CD14-positive monocyte (primary cell): ENCODE measurements at regions not wholly inside any gene's neighbourhood (a gene's known extent, or its start where the extent isn't known, plus 50 kb on each side); places are given as distances from the start of the nearest gene placed in this dataset.

Source experiments
- DNase-seq, 3 donors: peaks; one replicate each; pipeline ENCODE4 v3.0.0-alpha.2; 2011 to 2022
- H2AFZ ChIP-seq: 2 replicates; pipeline ENCODE4 v1.6.0; 2012; ENCODE audit warnings: mild to moderate bottlenecking, low read depth, low read length, inconsistent platforms; ENCODE audit not compliant: insufficient read depth, poor library complexity, severe bottlenecking
- H3K27ac ChIP-seq, 2 donors: 1 replicate in 1 of 2; 2 replicates in 1 of 2; pipeline ENCODE4 v1.5.1; 2012 to 2013; ENCODE audit warnings: low read length in 2 of 2, control low read depth in 1 of 2, inconsistent platforms in 1 of 2, low read depth in 1 of 2, mild to moderate bottlenecking in 1 of 2
- H3K27me3 ChIP-seq, 2 donors: one replicate each; pipeline versions ENCODE4 v1.6.0 to v1.6.1; 2011 to 2013; ENCODE audit warnings: low read length in 2 of 2; ENCODE audit not compliant: control insufficient read depth in 2 of 2, insufficient read depth in 2 of 2
- H3K36me3 ChIP-seq, 2 donors: replicated peaks in 1 of 2; 1 replicate in 1 of 2; 2 replicates in 1 of 2; pipeline versions ENCODE4 v1.5.1 to v1.6.1; 2012 to 2013; ENCODE audit warnings: low read length in 2 of 2, control low read depth in 1 of 2, inconsistent platforms in 1 of 2, mild to moderate bottlenecking in 1 of 2; ENCODE audit not compliant: insufficient read depth in 2 of 2, control insufficient read depth in 1 of 2
- H3K4me1 ChIP-seq, 2 donors: 1 replicate in 1 of 2; 2 replicates in 1 of 2; pipeline versions ENCODE4 v1.5.1 to v1.6.1; 2012 to 2013; ENCODE audit warnings: low read length in 2 of 2, control low read depth in 1 of 2, inconsistent platforms in 1 of 2, mild to moderate bottlenecking in 1 of 2, moderate library complexity in 1 of 2; ENCODE audit not compliant: insufficient read depth in 2 of 2, control insufficient read depth in 1 of 2
- H3K4me2 ChIP-seq: replicated peaks from 2 replicates; pipeline ENCODE3; 2012; ENCODE audit warnings: low read length, moderate library complexity, mild to moderate bottlenecking; ENCODE audit not compliant: poor library complexity, severe bottlenecking; ENCODE audit errors: extremely low read depth
- H3K4me3 ChIP-seq, 3 experiments: fragments of 200-600 bp in 1 of 3; sonication (generic) in 1 of 3; replicated peaks in 1 of 3; 1 replicate in 2 of 3; 2 replicates in 1 of 3; pipeline ENCODE4 v1.5.1; 2011 to 2013; ENCODE audit warnings: low read length in 3 of 3, mild to moderate bottlenecking in 3 of 3, control low read depth in 2 of 3, low read depth in 2 of 3, inconsistent platforms in 1 of 3, moderate library complexity in 1 of 3
- H3K79me2 ChIP-seq: 2 replicates; pipeline ENCODE4 v1.6.0; 2012; ENCODE audit warnings: mild to moderate bottlenecking, control low read depth, inconsistent platforms, low read length, moderate library complexity; ENCODE audit not compliant: insufficient read depth
- H3K9ac ChIP-seq: 2 replicates; pipeline ENCODE4 v1.6.0; 2017; ENCODE audit warnings: low read length, mild to moderate bottlenecking; ENCODE audit not compliant: insufficient read depth, poor library complexity, severe bottlenecking
- H3K9me3 ChIP-seq, 2 donors: replicated peaks in 1 of 2; 1 replicate in 1 of 2; 2 replicates in 1 of 2; pipeline versions ENCODE4 v1.5.1 to v1.6.1; 2012 to 2013; ENCODE audit warnings: low read length in 2 of 2, control low read depth in 1 of 2; ENCODE audit not compliant: control insufficient read depth in 1 of 2, insufficient read depth in 1 of 2
- H4K20me1 ChIP-seq: 2 replicates; pipeline ENCODE4 v1.6.0; 2012; ENCODE audit warnings: mild to moderate bottlenecking, low read length, control low read depth, moderate library complexity; ENCODE audit not compliant: insufficient read depth
- H3K27ac Mint-ChIP-seq, 7 donors: one replicate each; pipeline ENCODE4 v1.8.0; 2020; ENCODE audit warnings: mild to moderate bottlenecking in 7 of 7, mixed read lengths in 7 of 7, moderate library complexity in 6 of 7, inconsistent platforms in 2 of 7
- H3K27me3 Mint-ChIP-seq, 3 donors: one replicate each; pipeline ENCODE4 v1.8.0; 2021 to 2022; ENCODE audit warnings: low read depth in 3 of 3, mild to moderate bottlenecking in 3 of 3, mixed read lengths in 3 of 3, moderate library complexity in 3 of 3, inconsistent platforms in 1 of 3
- H3K36me3 Mint-ChIP-seq, 2 donors: one replicate each; pipeline ENCODE4 v1.8.0; 2020; ENCODE audit warnings: mixed read lengths in 2 of 2, inconsistent platforms in 1 of 2, mild to moderate bottlenecking in 1 of 2
- H3K4me1 Mint-ChIP-seq: one replicate; pipeline ENCODE4 v1.8.0; 2020; ENCODE audit warnings: mild to moderate bottlenecking, mixed read lengths
- H3K4me3 Mint-ChIP-seq, 2 donors: one replicate each; pipeline ENCODE4 v1.8.0; 2020; ENCODE audit warnings: mild to moderate bottlenecking in 2 of 2, mixed read lengths in 2 of 2, moderate library complexity in 1 of 2
- H3K9me3 Mint-ChIP-seq, 7 donors: one replicate each; pipeline ENCODE4 v1.8.0; 2020 to 2022; ENCODE audit warnings: mixed read lengths in 7 of 7, mild to moderate bottlenecking in 6 of 7, moderate library complexity in 6 of 7, inconsistent platforms in 2 of 7
- WGBS: methylation state at CpG from one replicate; pipeline ENCODE4 v1.1.5; 2013; ENCODE audit warnings: missing lambda C conversion rate; ENCODE audit not compliant: insufficient coverage; 5-methylcytosine and 5-hydroxymethylcytosine counted together
- intact Hi-C, 2 donors: fragments of 100-400 bp; cut with micrococcal nuclease; formaldehyde crosslinking; loops; one replicate each; pipeline versions ENCODE4 v1.15.0 to v1.15.1; 2023
- TF ChIP-seq, protein P1 (sequence below): fragments of 200-600 bp; IDR thresholded peaks from one replicate; pipeline ENCODE4 v1.8.0; 2022; ENCODE audit warnings: antibody characterized with exemption, mild to moderate bottlenecking

GRCh38 chr11:122436188-122436555 lies 219.3 kb upstream of the UBASH3B start:
- Histone ChIP-seq H3K27me3 (peaks cover 12 to 17% of the 10 kb centered on the region in 2 donors), H3K36me3 (no peaks in the 10 kb centered on the region), H3K4me1 (peaks cover 10 to 15% of the 10 kb centered on the region in 2 donors), H3K4me3 (no peak overlapping the region), H3K4me2 (no peak overlapping the region), H2AFZ (no peak overlapping the region), H3K9ac (no peak overlapping the region), H3K9me3 (no peaks in the 10 kb centered on the region), H4K20me1 (no peaks in the 10 kb centered on the region), H3K27ac (no peak overlapping the region), H3K79me2 (no peaks in the 10 kb centered on the region)
- no peaks in the 10 kb centered on the region for H3K36me3 Mint-ChIP-seq
- TF ChIP-seq, protein P1, sequence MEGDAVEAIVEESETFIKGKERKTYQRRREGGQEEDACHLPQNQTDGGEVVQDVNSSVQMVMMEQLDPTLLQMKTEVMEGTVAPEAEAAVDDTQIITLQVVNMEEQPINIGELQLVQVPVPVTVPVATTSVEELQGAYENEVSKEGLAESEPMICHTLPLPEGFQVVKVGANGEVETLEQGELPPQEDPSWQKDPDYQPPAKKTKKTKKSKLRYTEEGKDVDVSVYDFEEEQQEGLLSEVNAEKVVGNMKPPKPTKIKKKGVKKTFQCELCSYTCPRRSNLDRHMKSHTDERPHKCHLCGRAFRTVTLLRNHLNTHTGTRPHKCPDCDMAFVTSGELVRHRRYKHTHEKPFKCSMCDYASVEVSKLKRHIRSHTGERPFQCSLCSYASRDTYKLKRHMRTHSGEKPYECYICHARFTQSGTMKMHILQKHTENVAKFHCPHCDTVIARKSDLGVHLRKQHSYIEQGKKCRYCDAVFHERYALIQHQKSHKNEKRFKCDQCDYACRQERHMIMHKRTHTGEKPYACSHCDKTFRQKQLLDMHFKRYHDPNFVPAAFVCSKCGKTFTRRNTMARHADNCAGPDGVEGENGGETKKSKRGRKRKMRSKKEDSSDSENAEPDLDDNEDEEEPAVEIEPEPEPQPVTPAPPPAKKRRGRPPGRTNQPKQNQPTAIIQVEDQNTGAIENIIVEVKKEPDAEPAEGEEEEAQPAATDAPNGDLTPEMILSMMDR, result no peak
- no peak overlapping the region for H3K4me3 Mint-ChIP-seq
- peaks cover 11% of the 10 kb centered on the region for H3K4me1 Mint-ChIP-seq
- WGBS, result no CpG with 5 or more reads among the region's 3 CpGs
- no peak overlapping the region for H3K27ac Mint-ChIP-seq
- peaks cover 5 to 18% (median 7%) of the 10 kb centered on the region in 3 donors for H3K27me3 Mint-ChIP-seq
- no peak for DNase-seq
- intact Hi-C loops, result no loop called here
- peaks cover 0 to 5% (median 0%) of the 10 kb centered on the region in 7 donors for H3K9me3 Mint-ChIP-seq

DNA sequence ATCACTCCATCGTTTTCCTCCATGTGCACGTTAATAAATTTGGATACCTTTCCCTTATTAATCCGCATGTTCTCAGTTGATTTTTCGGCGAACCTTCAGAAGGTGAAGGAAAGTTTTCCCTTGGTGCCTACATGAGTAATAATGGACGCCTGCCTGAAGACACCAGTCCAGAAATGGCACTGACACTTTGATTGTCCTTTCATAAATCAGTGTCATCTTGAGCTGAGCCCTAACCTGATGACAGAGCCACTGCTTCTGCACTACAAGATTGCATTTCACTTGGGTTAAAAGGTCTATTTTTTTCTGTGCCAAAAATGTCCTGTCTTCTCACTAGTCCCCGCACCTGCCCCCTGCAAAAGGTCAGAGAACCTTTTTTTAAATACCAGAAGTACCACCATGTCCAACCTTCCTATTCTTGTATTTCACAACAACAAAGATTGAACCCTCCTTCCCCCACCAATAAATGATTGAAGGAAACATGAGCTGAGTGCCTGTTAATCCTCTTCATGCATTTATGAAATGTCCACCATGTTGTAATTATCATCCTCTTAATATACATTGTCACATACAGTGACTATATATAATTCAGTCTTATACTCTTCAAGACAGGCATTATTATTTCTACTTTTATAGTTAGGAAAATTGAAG lies 219.9 kb upstream of the UBASH3B start:
- no peak overlapping the region for H2AFZ ChIP-seq
- H3K9me3 Mint-ChIP-seq, result peaks cover 0 to 5% (median 0%) of the 10 kb centered on the region in 7 donors
- no peak overlapping the region for H3K4me2 ChIP-seq
- peaks cover 6 to 10% of the 10 kb centered on the region in 2 donors for H3K4me1 ChIP-seq
- TF ChIP-seq, protein P1, result no peak
- no peaks in the 10 kb centered on the region for H3K79me2 ChIP-seq
- no peak for DNase-seq
- H3K36me3 Mint-ChIP-seq, result no peaks in the 10 kb centered on the region
- WGBS, result 100% methylated on average over 4 of the region's 7 CpGs
- H3K36me3 ChIP-seq, result no peaks in the 10 kb centered on the region
- H3K27ac ChIP-seq, result no peak overlapping the region
- no peak overlapping the region for H3K4me3 ChIP-seq
- H3K9ac ChIP-seq, result no peak overlapping the region
- H3K27me3 Mint-ChIP-seq, result peaks cover 6 to 16% (median 7%) of the 10 kb centered on the region in 3 donors
- H3K27me3 ChIP-seq, result peaks cover 8 to 12% of the 10 kb centered on the region in 2 donors
- H3K4me1 Mint-ChIP-seq, result peaks cover 8% of the 10 kb centered on the region
- H3K27ac Mint-ChIP-seq, result no peak overlapping the region
- no peaks in the 10 kb centered on the region for H4K20me1 ChIP-seq
- H3K4me3 Mint-ChIP-seq, result no peak overlapping the region
- H3K9me3 ChIP-seq, result peaks cover 0 to 2% of the 10 kb centered on the region in 2 donors
- intact Hi-C loops, result no loop called here
